HG03469 (cell line): ENCODE measurements at regions not wholly inside any gene's neighbourhood (a gene's known extent, or its start where the extent isn't known, plus 50 kb on each side); places are given as distances from the start of the nearest gene placed in this dataset.

ENCODE experiments used
- ATAC-seq: cut with Tn5 transposase; IDR thresholded peaks from one replicate; pipeline ENCODE4 v1.9.1; 2021; ENCODE audit warnings: mild to moderate bottlenecking, moderate library complexity, moderate number of reproducible peaks; ENCODE audit not compliant: unreplicated experiment

DNA sequence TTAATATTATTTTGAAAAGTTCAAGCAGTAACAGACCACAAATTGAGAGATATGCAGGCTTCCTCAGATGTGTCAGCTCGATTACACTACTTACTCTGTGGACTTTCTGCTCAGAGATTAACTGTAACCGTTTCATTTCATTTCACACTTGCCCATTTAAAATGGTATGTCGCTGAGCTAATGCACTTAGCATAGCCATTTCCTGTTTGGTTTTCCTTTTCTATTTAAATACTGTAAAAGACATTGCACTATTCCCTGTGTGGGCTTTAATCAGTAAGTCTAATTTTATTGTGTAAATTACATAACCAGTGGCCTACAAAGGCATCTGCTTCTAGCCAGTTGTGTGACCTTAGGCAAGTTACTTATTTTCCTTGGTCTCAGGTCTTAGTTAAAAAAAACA, 237.6 kb downstream of the LACC1 start:
- no peak for ATAC-seq

DNA sequence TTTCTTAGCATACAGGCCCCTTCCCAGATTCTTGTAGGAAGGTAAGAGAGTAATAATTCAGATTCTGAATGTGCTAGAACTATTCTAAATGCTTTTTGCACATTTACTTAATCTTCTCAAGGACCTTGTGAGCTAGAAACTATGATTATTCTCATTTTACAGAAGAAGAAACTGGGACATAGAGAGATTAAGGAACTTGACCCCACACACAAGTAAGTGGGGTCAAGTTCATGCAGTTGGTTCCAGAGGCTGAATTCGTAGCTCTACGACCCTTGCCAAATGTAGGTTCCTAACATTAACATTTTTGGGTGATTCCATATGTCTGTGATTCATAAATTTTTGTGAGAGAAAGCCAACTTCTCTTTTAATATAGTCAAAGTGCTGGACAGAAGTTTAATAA, 238.1 kb downstream of the LACC1 start:
- ATAC-seq: no peak

- ATAC-seq: no peak
These were observed 239.2 kb downstream of the LACC1 start for GRCh38 chr13:44118881-44119280.

DNA sequence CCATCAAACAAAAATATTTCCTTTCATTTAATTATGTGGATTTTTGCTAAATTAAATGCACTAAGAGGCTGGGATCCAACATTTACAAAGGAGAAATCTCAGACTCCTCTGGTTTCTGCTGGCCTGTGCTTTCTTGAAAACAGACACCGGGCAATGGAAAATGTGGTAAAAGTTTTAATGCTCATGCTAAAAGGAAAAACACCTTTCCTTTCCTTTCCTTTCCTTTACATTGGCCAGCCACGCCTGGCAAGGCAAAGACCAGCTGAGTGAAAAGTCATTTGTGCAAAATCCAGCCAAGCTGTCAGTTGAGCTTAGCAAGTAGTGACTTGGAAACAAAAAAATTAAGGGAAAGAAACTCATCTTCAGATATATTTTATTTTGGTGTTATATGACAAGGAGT, 240.3 kb downstream of the LACC1 start:
- no peak for ATAC-seq

DNA sequence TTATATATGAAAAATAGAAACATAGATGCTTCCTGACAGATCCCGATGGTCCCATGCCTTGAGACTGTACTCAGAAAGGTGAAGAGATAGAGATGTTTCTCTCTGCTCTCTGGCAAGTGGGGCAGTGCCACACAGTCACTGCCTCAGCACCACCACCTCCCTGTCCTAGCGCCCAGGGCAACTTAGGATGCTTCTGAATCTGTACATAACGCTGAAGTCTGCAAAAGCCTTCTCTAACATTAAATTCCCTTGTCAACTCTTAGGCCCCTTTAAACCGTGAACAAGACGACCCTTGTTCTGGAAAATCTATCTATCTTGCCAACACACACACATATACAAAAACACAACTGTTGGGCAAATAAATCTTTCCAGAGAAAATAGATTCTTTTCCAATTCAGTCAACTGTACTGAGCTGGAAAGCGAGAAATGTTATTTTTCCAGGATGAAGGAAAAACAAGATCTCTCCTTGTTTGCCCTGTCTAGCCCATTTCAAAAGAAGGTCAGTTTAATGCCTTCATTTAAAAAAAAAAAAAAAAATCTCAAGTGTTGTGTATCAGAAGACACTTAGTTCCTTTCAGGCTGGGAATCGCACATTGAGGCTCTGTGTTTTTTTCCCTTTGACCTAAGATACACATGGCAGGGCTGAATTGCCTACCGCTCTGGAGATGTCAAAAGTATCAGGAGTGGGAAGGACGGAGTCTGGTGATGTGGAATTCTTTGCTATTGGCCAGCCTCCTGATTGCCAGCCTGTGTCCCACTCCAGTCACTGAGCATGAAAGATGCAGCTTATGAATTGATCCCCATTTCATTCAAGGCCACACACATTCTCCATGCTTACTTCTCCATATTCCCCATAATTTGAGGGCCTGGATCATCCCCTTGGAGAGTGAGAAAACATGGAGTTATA, 241.4 kb downstream of the LACC1 start:
- ATAC-seq: no peak

DNA sequence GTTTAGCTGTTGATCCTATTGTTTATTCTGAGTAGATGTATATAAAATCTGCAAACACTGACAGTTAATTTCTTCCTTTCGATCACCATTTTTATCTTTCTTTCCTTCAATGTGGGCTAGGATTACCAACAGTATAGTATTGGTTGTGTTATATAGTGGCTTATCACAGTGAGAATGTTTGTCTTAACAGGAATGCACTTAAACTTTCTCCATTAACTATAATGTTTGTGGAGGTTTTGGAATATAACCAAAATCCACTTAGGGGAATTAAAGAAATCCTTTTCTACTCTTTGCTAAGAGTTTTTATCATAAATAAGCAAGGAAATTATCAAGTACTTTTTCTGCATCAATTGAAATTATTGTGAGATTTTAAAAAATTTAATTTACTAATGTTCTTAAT, 244.6 kb downstream of the LACC1 start:
- ATAC-seq: no peak

DNA sequence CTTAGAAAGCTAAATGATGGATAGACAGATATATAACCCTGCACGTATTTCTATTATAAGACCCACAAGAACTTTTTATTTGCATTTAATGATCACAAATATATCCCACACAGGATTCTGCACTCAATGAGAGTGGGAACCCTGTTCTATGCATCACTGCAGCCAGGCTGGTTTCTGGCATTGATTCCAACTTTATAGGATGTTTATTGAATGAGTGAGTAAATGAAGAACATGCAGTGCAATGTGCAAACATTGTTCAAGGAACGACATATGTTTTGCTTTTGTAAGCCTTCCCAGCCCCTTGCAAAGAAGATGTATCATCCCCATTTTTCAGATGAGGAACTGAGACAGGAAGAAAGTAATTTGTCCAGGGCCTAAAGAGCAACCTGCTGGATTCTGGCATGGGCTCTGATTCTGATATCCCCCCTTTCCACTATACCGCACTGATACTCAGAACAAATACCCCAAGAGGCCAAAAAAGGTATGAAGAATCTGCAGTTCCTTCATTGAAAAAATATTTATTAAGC, 246.3 kb downstream of the LACC1 start:
- ATAC-seq: no peak

- ATAC-seq: no peak
These were observed 245.0 kb upstream of the SERP2 start for GRCh38 chr13:44128552-44129001.

- ATAC-seq: no peak
These were observed 244.2 kb upstream of the SERP2 start for GRCh38 chr13:44129418-44129817.

DNA sequence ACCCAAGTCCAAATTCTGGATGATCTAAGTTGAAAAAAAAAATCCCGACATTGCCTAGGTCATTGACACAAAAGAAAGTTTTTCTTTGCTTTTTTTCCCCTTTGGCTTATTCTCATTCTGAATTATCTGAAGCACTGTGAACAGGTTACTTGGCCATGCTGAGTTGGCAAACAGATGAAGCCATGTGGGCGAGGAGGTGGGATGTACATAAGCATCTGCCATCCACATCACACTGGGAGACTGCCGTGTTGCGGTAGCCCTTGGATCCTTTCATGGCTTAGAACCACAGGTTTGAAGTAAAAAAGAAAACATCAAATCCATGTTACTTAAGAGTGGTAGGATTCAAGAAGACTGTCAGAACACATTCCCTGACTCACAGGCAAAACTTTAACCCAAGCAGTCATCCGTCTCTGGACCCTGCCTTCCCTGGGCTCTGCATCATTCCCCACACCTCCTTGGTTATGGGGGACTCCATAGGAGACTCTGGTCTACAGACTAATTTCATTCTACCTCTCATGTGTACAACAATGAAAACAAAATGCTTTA, 242.5 kb upstream of the SERP2 start:
- no peak for ATAC-seq

- no peak for ATAC-seq
These were observed 240.9 kb upstream of the SERP2 start for GRCh38 chr13:44132710-44133109.

GRCh38 chr13:44133626-44134025, 240.0 kb upstream of the SERP2 start:
- ATAC-seq: no peak

DNA sequence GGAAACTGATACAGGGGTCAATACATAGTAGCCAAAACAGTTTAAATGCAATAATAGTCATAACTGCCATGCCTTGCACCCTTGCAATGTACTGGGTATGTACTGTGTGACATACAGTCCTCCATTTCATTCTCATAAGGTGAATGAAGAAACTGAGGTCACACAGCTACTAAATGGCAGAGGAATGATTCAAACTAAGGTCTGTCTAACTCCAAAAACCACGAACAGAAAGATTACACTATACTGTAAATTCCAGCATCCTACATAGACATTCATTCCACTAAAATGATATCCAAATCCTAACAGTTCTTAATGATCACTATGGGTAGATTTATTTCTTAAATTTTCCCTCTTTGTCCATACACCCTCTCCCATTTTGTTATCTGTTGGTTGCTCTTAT, 238.1 kb upstream of the SERP2 start:
- ATAC-seq: no peak

DNA sequence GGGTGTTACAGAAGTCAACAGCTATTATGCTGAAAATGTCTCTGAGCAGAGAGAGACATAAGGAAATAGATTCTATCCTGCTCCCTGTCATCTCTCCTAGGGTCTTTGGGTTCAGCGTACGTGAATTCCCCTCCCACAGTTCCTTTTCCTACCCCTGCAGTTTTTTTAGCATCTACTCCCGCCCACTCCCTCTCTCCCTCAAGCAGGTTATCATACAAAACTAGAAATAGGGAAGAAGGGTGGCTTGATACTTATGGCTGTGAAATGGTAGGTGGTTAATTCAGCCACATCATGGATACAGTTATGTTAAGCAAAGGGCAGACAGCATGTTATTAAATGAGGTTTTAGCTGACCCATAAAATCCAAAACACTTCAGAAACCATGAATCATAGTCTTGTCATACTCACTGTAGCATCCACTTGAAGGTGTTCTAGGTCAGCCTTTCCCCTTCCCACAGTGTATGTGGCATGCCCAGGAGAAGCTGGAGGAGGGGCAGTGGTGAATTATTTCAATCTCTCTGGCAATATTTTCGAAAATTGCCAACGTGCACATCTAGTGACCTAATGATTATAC, 236.8 kb upstream of the SERP2 start:
- ATAC-seq: no peak

DNA sequence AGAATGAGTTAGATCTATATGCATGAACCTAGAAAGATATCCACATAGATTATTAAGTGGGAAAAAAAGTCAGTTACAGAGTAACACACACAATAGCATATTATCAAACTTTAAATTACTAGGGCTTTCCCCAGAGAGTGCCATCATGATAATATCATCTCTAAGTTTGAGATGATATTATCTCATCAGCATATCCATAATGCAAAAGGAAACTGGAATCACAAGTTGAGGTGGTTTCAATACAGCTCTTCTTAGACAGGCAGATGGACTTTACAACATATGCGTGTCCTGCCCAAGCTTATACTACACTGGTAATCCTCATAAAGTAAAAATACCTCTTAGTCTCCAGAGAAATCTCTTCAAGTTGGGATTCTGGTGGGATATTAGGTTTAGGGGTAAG, 236.2 kb upstream of the SERP2 start:
- no peak for ATAC-seq

- ATAC-seq: no peak
These were observed 233.5 kb upstream of the SERP2 start for GRCh38 chr13:44140146-44140545.

DNA sequence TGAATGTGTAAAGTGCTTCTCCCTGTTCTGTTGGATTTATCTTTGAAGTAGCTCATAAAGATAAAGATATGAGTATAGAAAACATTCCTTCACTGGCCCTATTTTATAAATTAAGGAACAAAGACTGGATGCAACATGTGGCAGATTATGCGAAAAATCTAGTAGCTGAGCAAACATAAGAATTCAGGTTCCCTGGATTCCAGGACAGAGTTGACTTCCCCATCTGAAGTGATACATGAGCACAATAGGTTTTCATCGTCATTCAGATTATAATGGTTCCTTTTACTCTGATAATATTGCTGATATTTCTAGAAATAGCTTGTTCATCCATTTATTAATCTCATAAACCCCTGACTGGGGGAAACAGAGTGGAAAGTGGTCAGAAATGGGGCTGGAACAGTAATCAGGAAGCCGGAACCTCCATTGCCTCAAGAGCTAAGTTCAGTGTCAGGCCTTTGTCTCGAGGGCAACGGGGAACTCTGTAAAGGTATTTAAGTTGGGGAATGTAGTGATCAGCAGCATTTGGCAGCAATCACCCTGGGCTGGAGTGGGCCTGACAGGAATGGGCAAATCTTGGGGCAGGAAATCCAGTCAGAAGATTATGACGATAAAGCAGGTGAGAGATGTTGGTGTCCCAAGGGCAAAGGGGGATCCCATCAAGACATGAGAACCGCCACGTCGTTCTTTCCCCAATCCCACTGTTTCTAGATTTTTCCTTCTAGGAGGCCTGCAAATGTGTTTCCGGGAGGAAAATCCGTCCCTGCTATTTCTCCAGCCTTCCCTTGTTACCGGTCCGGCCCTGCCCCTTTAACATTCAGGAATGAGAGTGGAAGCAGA, 232.5 kb upstream of the SERP2 start:
- no peak for ATAC-seq

DNA sequence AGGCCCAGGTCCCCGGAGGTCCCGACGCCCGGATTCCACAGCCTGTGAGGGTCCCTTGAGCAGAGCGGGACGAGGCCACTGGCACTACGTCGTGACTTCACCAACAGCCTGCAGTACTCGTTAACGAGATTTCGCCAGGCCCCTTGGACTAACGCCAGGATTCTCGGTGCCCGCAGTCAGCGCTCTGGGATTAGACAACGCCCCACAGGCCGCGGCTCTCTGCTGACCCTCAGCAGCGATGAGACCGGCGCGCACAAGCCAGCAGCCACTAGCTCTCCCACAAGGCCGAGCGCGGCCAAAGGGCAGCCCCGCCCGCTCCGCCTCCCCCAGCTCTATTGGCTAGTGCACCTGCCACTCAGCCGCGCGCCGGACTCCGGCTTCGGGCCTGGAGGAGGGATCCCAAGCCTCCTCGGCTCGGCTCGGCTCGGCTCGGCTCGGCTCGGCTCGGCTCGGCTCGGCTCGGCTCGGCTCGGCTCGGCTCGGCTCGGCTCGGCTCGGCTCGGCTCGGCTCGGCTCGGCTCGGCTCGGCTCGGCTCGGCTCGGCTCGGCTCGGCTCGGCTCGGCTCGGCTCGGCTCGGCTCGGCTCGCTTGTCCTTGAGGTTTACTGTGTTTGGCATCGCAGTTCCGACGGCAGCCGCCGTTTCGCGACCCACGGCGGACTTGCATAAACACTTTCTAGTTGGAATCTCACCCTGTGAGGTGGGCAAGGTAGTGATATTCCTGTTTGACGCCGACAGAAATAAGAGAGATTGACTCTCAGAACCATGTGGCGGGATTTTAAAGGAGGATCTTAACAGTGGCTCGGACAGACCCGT, 231.7 kb upstream of the SERP2 start:
- peak; percentile 99 for ATAC-seq

DNA sequence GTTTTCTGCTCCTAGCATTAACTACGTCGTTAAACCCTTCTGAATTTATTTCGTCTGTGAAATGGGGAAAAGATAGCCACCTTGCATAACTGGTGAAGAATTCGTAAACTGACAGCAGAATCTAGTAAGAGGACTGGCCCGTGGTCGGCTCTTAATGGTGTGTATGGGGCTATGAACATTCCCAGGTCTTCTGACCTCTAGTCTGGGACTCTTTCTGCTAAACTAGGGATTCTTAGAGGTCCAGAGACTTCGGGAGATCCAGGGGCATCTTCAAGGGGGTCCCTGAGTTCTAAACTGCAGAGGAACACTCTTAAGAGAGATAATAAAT, 231.1 kb upstream of the SERP2 start:
- ATAC-seq: no peak

DNA sequence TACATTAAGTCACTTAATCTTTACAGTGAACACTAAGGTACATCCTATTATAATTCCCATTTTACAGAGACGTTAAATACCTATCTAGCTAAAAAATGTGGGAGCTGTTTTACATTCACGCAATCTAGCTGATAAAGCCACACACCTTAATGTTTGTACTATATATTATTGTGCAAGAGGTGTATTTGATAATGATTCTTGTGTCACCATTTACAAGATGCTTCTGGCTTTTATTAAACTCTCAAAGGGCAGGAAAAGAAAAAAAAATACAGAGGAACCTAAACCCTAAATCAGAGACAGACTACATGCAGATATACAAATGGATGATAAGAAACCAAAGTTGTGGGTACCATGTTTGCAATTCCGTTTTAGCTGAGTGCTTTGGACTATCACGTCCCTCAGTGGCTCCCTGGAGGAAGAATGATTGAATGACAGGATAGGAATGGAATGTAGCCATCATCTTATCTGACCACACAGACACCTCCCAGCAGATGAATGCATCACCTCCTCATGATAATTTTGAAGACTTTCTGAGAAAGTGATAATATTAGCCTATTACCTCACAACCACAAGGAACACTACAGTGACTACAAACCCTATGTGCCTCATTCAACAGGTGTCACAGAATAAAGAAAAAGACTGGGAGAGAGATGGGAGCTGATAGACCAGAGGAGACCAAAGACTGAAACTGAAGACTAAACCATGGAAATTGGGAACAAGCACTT, 230.5 kb upstream of the SERP2 start:
- ATAC-seq: no peak
